Endothelial cell of umbilical vein (primary cell): ENCODE measurements at regions not wholly inside any gene's neighbourhood (a gene's known extent, or its start where the extent isn't known, plus 50 kb on each side); places are given as distances from the start of the nearest gene placed in this dataset.

Experiments
- BruUV-seq: library from RNA; stranded (reverse); fragments of 400-500 nt; replicated peaks from 2 replicates; lab custom pipeline; 2021; lab: Mats Ljungman, UMichigan
- CTCF ChIA-PET: fragments of 300-600, 350-600 bp; sonication (Branson Sonifier 250); formaldehyde crosslinking; loops from one replicate; lab custom pipeline; 2021; ENCODE audit warnings: antibody characterized with exemption, inconsistent platforms; lab: Charles Lee
- POLR2A ChIA-PET: fragments of 300-600, 350-600 bp; sonication (Branson Sonifier 250); formaldehyde crosslinking; loops from one replicate; lab custom pipeline; 2021; ENCODE audit warnings: antibody characterized with exemption, inconsistent platforms; lab: Charles Lee
- DNase-seq: peaks from one replicate; pipeline ENCODE4 v3.0.0-alpha.2; 2011; ENCODE audit warnings: low read depth, low spot score
- FAIRE-seq: peaks from 2 replicates; lab custom pipeline; 2011; peaks lifted over from hg19 to GRCh38; lab: Jason Lieb, UNC
- H2AFZ ChIP-seq: 2 replicates; pipeline ENCODE4 v1.6.0; 2012; ENCODE audit warnings: low read depth, low read length, control low read depth, inconsistent platforms
- H3K27ac ChIP-seq: 2 replicates; pipeline ENCODE4 v1.5.1; 2011; ENCODE audit warnings: low read depth, mild to moderate bottlenecking, control low read depth, low read length, moderate library complexity; ENCODE audit not compliant: insufficient read depth
- H3K27me3 ChIP-seq, 2 experiments: 2 replicates each; pipeline versions ENCODE4 v1.6.0 to v1.6.1; 2011; ENCODE audit warnings: low read length in 2 of 2, mixed read lengths in 1 of 2; ENCODE audit not compliant: control insufficient read depth in 2 of 2, insufficient read depth in 2 of 2
- H3K36me3 ChIP-seq, 2 experiments: 2 replicates in 1 of 2; 3 replicates in 1 of 2; pipeline ENCODE4 v1.5.1; 2011; ENCODE audit warnings: low read length in 2 of 2, mild to moderate bottlenecking in 1 of 2, moderate library complexity in 1 of 2; ENCODE audit not compliant: control insufficient read depth in 2 of 2, insufficient read depth in 2 of 2; ENCODE audit errors: extremely low read depth in 1 of 2
- H3K4me1 ChIP-seq: 3 replicates; pipeline ENCODE4 v1.5.1; 2011; ENCODE audit warnings: mild to moderate bottlenecking, low read length; ENCODE audit not compliant: control insufficient read depth, insufficient read depth; ENCODE audit errors: extremely low read depth
- H3K4me2 ChIP-seq: 2 replicates; pipeline ENCODE4 v1.6.1; 2011; ENCODE audit warnings: low read length, control low read depth, mixed read lengths; ENCODE audit not compliant: insufficient read depth
- H3K4me3 ChIP-seq, 3 experiments: fragments of 200-600 bp in 1 of 3; sonication (generic), shearing (Covaris generic) in 1 of 3; replicated peaks in 1 of 3; 2 replicates each; pipeline ENCODE4 v1.5.1; 2011 to 2016; ENCODE audit warnings: control low read depth in 3 of 3, low read length in 3 of 3, mild to moderate bottlenecking in 2 of 3, inconsistent platforms in 1 of 3, low read depth in 1 of 3, moderate library complexity in 1 of 3; ENCODE audit not compliant: insufficient read depth in 1 of 3
- H3K79me2 ChIP-seq: 2 replicates; pipeline ENCODE4 v1.6.0; 2012; ENCODE audit warnings: low read length, inconsistent platforms; ENCODE audit not compliant: control insufficient read depth, insufficient read depth
- H3K9ac ChIP-seq: replicated peaks from 2 replicates; pipeline ENCODE3; 2011; ENCODE audit warnings: low read length, control low read depth; ENCODE audit not compliant: insufficient read depth; ENCODE audit errors: extremely low read depth
- H3K9me1 ChIP-seq: replicated peaks from 3 replicates; pipeline ENCODE4 v1.6.0; 2011; ENCODE audit warnings: mild to moderate bottlenecking, low read length; ENCODE audit not compliant: control insufficient read depth, insufficient read depth; ENCODE audit errors: extremely low read depth
- H3K9me3 ChIP-seq: replicated peaks from 2 replicates; pipeline ENCODE4 v1.5.1; 2012; ENCODE audit warnings: low read length, inconsistent platforms; ENCODE audit not compliant: control insufficient read depth, insufficient read depth
- H4K20me1 ChIP-seq: replicated peaks from 2 replicates; pipeline ENCODE3; 2011; ENCODE audit warnings: mild to moderate bottlenecking, low read length; ENCODE audit not compliant: control insufficient read depth, insufficient read depth; ENCODE audit errors: extremely low read depth
- CTCF ChIP-seq, 2 donors: IDR thresholded peaks; 1 replicate in 1 of 2; 2 replicates in 1 of 2; pipeline ENCODE4 v1.5.1; 2011; ENCODE audit warnings: low read length in 2 of 2, mild to moderate bottlenecking in 2 of 2, moderate library complexity in 2 of 2, control low read depth in 1 of 2, inconsistent platforms in 1 of 2, low read depth in 1 of 2; ENCODE audit not compliant: insufficient read depth in 1 of 2; ENCODE audit errors: extremely low read depth in 1 of 2
- EZH2 ChIP-seq: IDR thresholded peaks from 2 replicates; pipeline ENCODE4 v1.6.1; 2012; ENCODE audit warnings: borderline replicate concordance, low read depth, mild to moderate bottlenecking, moderate library complexity, low read length, inconsistent platforms; ENCODE audit not compliant: severe bottlenecking
- FOS ChIP-seq: IDR thresholded peaks from 2 replicates; pipeline ENCODE4 v1.6.1; 2011; ENCODE audit warnings: mild to moderate bottlenecking, low read length, moderate library complexity, borderline replicate concordance; ENCODE audit not compliant: insufficient read depth
- GATA2 ChIP-seq: IDR thresholded peaks from 2 replicates; pipeline ENCODE4 v1.7.0; 2011; ENCODE audit warnings: low read depth, mild to moderate bottlenecking, moderate library complexity, mixed read lengths, low read length; ENCODE audit not compliant: insufficient read length, insufficient read depth
- JUN ChIP-seq: IDR thresholded peaks from 2 replicates; pipeline ENCODE4 v1.6.1; 2011; ENCODE audit warnings: borderline replicate concordance, low read depth; ENCODE audit not compliant: insufficient read length, insufficient read depth
- MAX ChIP-seq: IDR thresholded peaks from 2 replicates; pipeline ENCODE4 v1.6.1; 2011; ENCODE audit not compliant: insufficient read depth, insufficient read length
- MYC ChIP-seq: IDR thresholded peaks from one replicate; pipeline ENCODE4 v1.6.1; 2011; ENCODE audit warnings: mild to moderate bottlenecking, low read depth, low read length
- POLR2A ChIP-seq: IDR thresholded peaks from 2 replicates; pipeline ENCODE4 v1.6.1; 2012; ENCODE audit warnings: low read depth, mild to moderate bottlenecking, control low read depth, low read length
- POLR2AphosphoS5 ChIP-seq: IDR thresholded peaks from 2 replicates; pipeline ENCODE4 v1.6.1; 2012; ENCODE audit warnings: low read depth, mild to moderate bottlenecking, control low read depth, low read length, moderate library complexity; ENCODE audit not compliant: insufficient read depth
- dilution Hi-C: fragments of 300-500 bp; cut with MboI; formaldehyde crosslinking; loops from one replicate; pipeline ENCODE4 v1.15.0; 2019; ENCODE audit warnings: low sequenced_read_pairs; ENCODE audit not compliant: extremely low pct_ligation_motif_present
- intact Hi-C: fragments of 100-400 bp; cut with micrococcal nuclease; formaldehyde crosslinking; loops from one replicate; pipeline ENCODE4 v1.10.0; 2022

GRCh38 chr14:54253195-54253947 lies 143.4 kb upstream of the CDKN3 start:
- Histone ChIP-seq H3K36me3 (no peaks in the 10 kb centered on the region), H3K9me3 (no peaks in the 10 kb centered on the region), H3K4me1 (peaks cover 5% of the 10 kb centered on the region), H3K9me1 (no peaks in the 10 kb centered on the region), H3K9ac (no peak overlapping the region), H3K4me3 (no peak overlapping the region), H3K27ac (no peak overlapping the region), H3K79me2 (no peaks in the 10 kb centered on the region), H3K27me3 (no peaks in the 10 kb centered on the region), H3K4me2 (no peak overlapping the region), H2AFZ (no peak overlapping the region), H4K20me1 (no peaks in the 10 kb centered on the region)
- POLR2A ChIA-PET: no interaction called here
- TF ChIP-seq JUN: peak; percentile 64
- TF ChIP-seq POLR2A: no peak
- peak; percentile 97 for TF ChIP-seq FOS
- no peak for TF ChIP-seq MAX
- no peak for TF ChIP-seq MYC
- TF ChIP-seq EZH2: no peak
- peak; percentile 39 for TF ChIP-seq POLR2AphosphoS5
- no peak for TF ChIP-seq GATA2
- no peak for TF ChIP-seq CTCF (IDR thresholded peaks at IDR 0.05; ENCODE audit: extremely low read depth in 1 of 2, insufficient read depth in 1 of 2, low read depth in 1 of 2, low read length in 2 of 2)
- DNase-seq: peak; percentile 61
- dilution Hi-C loops: no loop called here
- FAIRE-seq: peak; percentile 49
- BruUV-seq: no TSS peak
- intact Hi-C loops: no loop called here
- CTCF ChIA-PET: interaction anchor here (1.5 to 1.6 kb wide), 2 partner anchors 9 to 78 kb away, joined by 4 to 6 read pairs; no protein-coding TSS in a partner anchor
